ENCODE measurements at regions not wholly inside any gene's neighbourhood (a gene's known extent, or its start where the extent isn't known, plus 50 kb on each side); places are given as distances from the start of the nearest gene placed in this dataset.
"Not testable (repeated sequence)": the region's sequence is repeated elsewhere in the genome, so short reads cannot be mapped to it uniquely, and the experiment has no call there.

DNA sequence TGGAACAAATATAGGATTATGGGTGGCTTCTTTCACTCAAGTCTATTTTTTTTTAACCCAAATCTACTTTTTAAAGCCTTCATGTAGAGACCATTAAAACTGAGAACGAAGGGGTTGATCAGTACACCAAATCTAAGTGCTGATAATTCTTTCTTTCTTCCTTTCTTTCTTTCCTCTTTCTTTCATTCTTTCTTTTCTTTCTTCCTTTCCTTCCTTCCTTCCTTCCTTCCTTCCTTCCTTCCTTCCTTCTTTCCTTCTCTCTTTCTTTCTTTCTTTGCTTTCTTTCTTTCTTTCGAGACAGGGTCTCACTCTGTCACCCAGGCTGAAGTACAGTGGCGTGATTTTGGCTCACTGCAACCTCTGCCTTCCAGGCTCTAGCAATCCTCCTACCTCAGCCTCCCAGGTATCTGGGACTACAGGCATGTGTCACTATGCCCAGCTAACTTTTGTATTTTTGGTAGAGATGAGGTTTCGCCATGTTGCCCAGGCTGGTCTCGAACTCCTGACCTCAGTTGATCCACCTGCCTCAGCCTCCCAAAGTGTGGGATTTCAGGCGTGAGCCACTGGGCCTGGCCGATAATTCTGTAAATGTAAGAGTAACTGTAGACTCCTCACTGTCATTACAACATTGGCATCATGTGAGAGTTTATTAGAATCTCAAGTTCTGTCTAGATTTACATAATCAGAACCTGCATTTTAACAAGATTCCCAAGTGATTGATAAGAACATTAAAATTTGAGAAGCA, 236.4 kb downstream of the TFEC start:
- ATAC-seq (no peak), DNase-seq (no peak)
- intact Hi-C loops (cut with DNase I, micrococcal nuclease): no loop called here
- Histone ChIP-seq H3K4me3 (no peak overlapping the region), H3K36me3 (ENCODE audit: low read depth) (no peaks in the 10 kb centered on the region), H3K4me1 (ENCODE audit: low read depth) (no peaks in the 10 kb centered on the region), H3K9me3 (no peaks in the 10 kb centered on the region)
- TF ChIP-seq, protein P1, sequence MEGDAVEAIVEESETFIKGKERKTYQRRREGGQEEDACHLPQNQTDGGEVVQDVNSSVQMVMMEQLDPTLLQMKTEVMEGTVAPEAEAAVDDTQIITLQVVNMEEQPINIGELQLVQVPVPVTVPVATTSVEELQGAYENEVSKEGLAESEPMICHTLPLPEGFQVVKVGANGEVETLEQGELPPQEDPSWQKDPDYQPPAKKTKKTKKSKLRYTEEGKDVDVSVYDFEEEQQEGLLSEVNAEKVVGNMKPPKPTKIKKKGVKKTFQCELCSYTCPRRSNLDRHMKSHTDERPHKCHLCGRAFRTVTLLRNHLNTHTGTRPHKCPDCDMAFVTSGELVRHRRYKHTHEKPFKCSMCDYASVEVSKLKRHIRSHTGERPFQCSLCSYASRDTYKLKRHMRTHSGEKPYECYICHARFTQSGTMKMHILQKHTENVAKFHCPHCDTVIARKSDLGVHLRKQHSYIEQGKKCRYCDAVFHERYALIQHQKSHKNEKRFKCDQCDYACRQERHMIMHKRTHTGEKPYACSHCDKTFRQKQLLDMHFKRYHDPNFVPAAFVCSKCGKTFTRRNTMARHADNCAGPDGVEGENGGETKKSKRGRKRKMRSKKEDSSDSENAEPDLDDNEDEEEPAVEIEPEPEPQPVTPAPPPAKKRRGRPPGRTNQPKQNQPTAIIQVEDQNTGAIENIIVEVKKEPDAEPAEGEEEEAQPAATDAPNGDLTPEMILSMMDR (IDR thresholded peaks at IDR 0.05): no peak

DNA sequence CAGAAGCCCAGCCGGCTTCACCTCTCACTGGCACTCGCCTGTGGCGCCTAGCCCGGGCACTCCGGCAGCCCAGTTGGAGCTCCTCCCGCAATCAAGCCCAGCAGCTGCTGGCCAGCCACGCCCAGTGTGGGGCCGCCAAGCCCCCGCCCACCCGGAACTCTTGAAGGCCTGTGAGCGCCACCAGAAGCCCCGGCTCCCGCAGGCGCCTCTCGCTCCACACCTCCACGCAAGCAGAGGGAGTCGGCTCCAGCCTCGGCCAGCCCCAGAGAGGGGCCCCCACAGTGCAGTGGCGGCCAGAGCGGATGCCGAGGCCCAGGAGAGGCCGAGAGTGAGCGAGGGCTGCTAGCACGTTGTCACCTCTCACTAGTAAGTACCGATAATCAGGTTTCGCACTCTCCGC, 240.7 kb downstream of the TFEC start:
- Histone ChIP-seq H3K9me3 (no peaks in the 10 kb centered on the region), H3K4me3 (no peak overlapping the region), H3K4me1 (ENCODE audit: low read depth) (no peaks in the 10 kb centered on the region), H3K36me3 (ENCODE audit: low read depth) (no peaks in the 10 kb centered on the region)
- intact Hi-C loops (cut with DNase I, micrococcal nuclease): no loop called here
- ATAC-seq: no peak
- TF ChIP-seq, protein P1 (IDR thresholded peaks at IDR 0.05): no peak
- DNase-seq: peak in 1 of 3 donors; percentile 45

DNA sequence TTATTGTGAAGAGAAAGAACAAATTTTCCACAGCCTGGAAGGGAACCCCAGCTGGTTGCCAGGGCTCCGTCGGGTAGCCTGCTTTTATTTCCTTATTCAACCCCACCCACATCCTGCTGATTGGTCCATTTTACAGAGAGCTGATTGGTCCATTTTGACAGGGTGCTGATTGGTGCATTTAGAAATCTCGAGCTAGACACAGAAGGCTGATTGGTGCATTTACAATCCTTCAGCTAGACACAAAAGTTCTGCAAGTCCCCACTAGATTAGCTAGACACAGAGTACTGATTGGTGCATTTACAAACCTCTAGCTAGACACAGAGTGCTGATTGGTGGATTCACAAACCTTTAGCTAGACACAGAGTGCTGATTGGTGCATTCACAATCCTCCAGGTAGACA, 241.1 kb downstream of the TFEC start:
- H3K4me1 ChIP-seq (ENCODE audit: low read depth); intact Hi-C loops (cut with DNase I, micrococcal nuclease); ATAC-seq; H3K36me3 ChIP-seq (ENCODE audit: low read depth); DNase-seq; H3K4me3 ChIP-seq; H3K9me3 ChIP-seq: not testable (repeated sequence)

DNA sequence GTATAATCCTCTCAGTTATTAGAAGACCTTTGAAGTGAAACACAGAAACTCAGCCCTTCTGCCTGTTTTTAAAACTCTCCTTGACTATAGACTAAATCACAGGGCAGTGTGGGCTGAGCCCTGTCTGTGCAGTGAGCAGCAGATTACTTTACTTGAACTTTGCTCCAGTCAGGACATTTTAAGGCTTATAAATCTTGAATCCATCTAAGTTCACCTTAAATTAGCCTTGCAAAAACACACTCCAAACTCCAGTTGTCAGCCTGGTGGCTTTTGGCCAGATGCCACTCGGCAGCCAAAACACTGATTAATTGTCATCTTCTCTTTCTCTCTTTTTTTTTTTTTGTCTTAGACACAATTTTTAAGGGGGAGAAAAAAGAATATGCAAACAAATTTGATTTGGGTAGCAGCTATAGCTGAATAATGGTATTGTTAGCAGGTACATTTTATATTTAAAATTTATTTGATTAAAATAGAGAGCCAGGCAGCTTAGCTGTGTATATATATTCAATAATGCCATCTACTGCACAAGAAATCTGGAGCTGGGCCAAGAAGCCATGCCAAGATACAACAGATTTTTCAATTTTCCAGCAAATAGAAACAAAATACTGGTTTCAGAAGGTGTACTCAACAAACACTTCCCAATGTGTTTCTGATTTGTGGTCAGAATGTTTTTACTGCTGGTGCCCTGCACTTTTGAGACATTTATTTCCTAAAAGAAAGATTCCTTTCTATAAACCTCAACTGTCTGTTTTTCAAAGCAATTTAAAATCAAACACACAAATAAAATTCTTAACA, 247.7 kb downstream of the TFEC start:
- DNase-seq (peak in 1 of 3 donors; percentile 4), ATAC-seq (peak; percentile 49)
- Histone ChIP-seq H3K9me3 (no peaks in the 10 kb centered on the region), H3K36me3 (ENCODE audit: low read depth) (no peaks in the 10 kb centered on the region), H3K4me3 (no peak overlapping the region), H3K4me1 (ENCODE audit: low read depth) (no peaks in the 10 kb centered on the region)
- intact Hi-C loops (cut with DNase I, micrococcal nuclease): no loop called here
- TF ChIP-seq, protein P1 (IDR thresholded peaks at IDR 0.05): no peak

DNA sequence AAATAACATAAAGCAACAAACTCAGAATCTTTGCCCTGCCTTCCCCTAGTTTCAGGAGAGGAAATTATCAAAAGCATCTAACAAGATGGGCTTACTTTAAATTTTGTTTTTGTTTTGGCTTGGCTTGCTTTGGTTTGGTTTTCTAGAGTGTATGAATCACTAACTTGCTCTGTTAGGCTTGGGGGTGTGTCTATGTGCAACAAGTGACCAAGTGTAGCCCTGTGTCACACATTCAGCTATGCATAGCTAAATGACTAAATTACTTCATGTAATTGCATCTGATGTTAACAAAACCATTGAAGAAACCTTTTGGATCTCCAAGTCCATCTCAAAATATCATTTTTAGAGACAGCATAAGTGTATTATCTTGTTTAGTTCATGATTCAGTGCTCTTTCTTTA, 251.0 kb downstream of the TFEC start:
- Histone ChIP-seq H3K4me3 (no peak overlapping the region), H3K4me1 (ENCODE audit: low read depth) (no peaks in the 10 kb centered on the region), H3K36me3 (ENCODE audit: low read depth) (no peaks in the 10 kb centered on the region), H3K9me3 (no peaks in the 10 kb centered on the region)
- DNase-seq (no peak), ATAC-seq (peak; percentile 64)
- intact Hi-C loops (cut with DNase I, micrococcal nuclease): no loop called here
- TF ChIP-seq, protein P1 (IDR thresholded peaks at IDR 0.05): no peak

DNA sequence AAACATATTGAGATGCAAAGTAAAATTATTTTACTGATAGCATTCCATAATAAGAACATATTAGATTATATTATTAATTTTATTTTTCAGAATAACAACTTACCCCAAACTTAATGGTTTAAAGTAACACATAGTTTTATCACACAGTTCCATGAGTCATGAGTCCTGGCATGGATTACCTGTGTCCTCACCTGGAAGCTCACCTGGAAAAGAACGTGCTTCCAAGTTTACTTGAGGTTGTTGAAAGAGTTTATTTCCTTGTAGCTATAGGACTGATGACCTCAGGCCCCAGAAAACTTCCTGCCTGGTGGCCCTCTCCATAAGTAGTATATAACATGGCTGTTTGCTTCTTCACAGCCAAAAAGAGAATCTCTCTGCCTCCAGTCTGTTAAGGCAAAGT, 254.6 kb downstream of the TFEC start:
- Histone ChIP-seq H3K9me3 (no peaks in the 10 kb centered on the region), H3K36me3 (ENCODE audit: low read depth) (no peaks in the 10 kb centered on the region), H3K4me3 (no peak overlapping the region), H3K4me1 (ENCODE audit: low read depth) (no peaks in the 10 kb centered on the region)
- TF ChIP-seq, protein P1 (IDR thresholded peaks at IDR 0.05): no peak
- intact Hi-C loops (cut with DNase I, micrococcal nuclease): no loop called here
- DNase-seq (peak in 1 of 3 donors; percentile 8), ATAC-seq (peak; percentile 87)
